Hematopoietic multipotent progenitor cell treated with erythropoietin and hydrocortisone succinate and interleukin-3 and kit ligand, for 15 days (in vitro differentiated cells): ENCODE measurements at regions not wholly inside any gene's neighbourhood (a gene's known extent, or its start where the extent isn't known, plus 50 kb on each side); places are given as distances from the start of the nearest gene placed in this dataset.

Experiments used
- DNase-seq: peaks from one replicate; pipeline ENCODE4 v3.0.0-alpha.2; 2015; ENCODE audit warnings: low spot score

DNA sequence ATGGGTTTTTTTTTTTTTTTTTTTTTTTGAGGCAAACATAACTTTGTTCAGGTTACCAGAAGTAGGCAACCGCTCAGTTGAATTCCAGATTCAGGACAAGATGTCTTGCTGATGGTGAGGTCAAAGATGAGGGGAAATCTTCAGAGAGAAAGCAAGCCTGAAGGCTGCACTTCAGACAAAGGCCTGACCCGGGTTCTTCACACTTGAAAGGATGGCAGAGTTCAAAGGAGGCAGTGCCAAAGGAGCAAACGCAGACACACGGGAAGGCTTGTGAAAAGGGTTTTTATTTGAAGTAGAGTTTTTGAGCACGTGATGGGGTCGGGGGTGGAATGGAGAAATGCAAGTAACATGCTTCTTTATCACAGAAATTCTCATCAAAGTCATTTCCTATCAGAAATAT is 960.2 kb upstream of the EEF2KMT start:
- no peak for DNase-seq

DNA sequence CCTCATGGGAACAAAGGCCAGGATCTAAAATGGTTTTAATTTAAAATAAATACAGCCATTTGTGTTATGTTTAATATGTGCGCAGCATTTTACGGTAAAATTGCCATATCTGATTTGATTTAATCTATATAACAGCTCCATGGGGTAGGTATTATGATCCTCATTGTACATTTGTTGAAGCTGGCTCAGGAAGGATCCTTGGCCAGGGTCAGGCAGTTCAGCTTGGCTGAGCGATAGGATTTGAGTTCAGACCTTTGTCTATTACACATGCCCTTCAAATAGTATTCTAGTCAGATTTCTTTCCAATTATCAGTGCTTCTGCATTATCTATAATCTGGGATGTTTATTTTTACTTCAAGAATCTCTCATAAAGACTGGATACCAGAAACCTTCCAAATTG is 950.4 kb upstream of the EEF2KMT start:
- DNase-seq = no peak

DNA sequence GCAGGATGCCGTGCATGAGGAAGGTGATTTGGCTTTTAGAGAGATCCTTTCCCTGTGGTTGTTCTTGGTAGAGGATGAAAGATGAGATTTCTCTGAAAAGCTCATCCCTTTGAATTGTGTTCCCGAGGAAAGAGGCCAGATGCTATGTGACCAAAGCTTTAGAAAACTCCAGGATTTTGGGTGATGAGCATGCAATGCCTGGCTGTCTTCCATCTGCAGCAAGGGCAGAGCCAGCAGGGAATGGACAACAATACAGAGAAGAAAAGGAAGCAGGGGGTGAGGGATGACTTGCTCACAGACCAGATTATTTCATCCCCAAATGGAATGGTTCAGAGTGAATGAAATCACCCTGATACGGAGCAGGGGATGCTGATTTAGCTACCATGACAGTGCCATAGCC is 949.7 kb upstream of the EEF2KMT start:
- DNase-seq = no peak

DNA sequence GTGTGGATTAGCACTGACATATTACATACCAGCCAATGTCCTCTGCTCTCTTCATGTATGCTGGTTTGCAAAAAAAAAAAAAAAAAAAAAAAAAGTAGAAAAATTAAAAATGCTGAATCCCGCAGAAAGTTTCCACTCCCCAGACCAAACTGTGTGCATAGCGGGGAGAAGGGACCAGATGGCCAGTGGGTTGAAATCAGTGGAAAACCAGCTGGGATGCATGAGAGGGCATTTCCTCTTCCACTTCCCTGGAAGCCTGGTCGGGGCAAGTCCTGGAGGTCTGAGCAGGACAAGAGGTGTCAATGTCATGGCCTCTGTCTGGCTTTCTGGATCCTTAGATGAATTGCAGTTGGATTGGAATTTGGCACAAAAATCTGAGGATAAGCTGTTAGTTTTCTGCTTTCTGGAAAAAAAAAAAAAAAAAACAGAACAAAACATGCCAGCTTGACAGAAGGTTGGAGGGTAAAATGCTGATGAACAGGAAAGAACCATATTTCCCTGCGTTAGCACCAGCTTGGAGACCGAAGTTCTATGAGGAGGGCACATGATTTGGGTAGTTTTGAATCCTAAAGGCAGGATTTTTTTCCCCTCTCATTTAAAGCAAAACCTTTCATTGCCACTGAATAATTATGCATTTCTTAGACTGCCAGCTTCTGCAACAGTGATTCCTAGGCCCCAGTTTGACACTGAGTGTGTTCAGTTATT is 941.5 kb upstream of the EEF2KMT start:
- no peak for DNase-seq

DNA sequence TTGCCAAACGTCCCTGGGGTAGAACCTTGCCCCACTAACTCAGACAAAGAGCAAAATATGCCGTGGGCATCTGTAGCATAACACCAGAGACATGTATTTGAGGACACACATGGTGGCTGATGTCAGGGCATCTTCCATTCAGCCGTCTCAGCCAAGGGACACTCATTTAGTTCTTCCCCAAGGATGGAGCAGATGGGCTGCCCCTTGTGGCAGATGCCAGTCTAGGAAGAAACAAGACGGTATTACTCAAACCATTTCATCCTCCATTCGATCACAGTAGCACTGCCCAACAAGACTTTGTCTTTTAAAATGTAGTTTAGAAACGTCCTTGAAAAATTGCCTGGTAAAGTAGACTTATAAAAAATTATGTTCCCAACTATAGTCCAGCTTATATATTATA is 937.6 kb upstream of the EEF2KMT start:
- DNase-seq = no peak

DNA sequence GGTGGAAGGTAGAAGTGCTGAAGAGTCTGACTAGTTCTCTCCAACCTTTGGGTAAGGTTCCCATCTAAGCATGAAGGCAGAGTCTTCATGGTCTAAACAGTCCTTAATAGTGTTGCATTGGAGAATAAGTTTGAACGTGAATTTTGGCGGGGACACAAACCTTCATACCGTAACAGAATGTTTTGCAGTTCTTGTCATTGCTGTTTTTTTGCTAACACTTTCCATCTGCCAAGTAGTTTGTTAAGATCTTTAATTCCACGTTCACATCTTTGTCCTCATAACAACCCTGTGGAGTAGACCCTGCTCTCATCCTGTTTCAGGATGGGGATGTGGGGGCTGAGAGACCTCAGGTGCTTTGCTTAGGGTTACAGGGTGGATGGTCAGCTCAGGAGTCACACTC is 936.9 kb upstream of the EEF2KMT start:
- DNase-seq = no peak

DNA sequence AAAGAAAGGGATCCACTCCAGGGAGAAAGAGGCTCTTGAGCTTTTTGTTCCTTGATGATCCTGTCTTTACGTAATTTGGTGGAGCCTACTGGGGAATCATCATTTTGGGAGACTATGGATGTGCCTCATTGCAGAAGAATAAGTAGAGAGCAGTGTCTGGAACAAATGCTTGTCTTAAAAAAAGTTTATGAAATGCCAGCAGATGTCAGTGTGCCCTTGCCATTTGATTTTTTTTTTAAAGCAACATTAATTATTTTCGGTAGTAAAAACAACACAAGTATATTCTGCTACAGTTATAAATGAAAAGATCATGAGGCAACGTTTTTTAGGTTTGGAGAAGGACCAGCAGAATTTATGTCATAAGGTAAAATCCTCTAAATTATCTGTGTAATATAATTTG is 934.8 kb upstream of the EEF2KMT start:
- no peak for DNase-seq

DNA sequence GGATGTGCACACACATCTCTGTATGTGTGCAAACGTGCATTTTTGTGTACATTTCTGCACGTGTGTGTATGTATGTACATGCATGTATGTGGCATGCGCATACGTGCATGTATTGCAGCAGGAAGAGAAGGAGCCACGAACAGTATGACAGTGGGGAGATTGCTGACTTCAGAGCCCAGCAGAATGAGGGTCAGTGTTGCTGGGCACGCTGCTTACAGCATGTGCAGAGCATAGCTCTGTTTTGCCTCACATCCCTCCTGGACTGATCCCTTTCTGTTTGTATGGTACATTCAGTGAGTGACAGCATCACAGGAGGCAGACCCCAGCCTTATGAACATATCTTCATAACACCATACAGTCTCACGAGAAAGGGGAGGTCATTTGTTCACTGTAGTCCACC is 934.0 kb upstream of the EEF2KMT start:
- no peak for DNase-seq

DNA sequence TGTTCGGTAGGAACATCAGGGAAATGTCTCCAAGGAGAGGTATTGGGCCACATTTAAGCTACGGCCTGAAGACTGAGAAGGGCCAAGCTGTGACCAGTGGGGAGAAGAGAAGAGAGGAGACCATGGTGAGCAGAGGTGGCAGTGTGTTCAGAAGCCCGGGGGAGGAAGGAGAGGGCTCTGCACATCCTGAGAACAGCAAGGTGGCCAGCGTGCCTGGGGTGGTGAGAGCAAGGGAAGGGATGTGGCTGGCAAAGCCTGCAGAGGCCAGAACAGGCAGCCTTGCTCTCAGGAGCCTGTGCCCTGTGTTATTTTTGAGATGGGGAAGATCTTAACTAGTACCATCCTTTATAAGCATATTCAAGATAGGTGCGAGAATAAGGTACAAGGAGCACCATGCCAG is 933.5 kb upstream of the EEF2KMT start:
- no peak for DNase-seq

DNA sequence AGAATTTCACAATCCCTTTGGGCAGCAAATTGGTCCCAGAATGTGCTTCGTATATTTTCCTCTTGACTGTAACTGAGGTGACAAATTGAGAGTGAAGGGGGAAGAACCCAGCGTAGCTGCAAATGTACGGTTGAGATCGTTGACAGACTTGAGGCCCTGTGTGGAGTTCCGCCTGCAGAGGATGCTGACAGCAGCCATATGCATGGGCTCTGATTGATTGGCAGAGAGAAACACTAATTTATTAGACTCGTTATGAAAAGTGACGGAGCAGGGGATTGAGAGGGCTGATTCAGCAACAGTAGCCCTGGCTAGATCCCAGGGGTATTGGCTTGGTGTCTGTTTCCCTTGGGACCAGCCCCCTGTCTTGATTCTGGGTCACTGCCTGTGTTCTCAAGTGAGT is 930.1 kb upstream of the EEF2KMT start:
- DNase-seq = no peak

DNA sequence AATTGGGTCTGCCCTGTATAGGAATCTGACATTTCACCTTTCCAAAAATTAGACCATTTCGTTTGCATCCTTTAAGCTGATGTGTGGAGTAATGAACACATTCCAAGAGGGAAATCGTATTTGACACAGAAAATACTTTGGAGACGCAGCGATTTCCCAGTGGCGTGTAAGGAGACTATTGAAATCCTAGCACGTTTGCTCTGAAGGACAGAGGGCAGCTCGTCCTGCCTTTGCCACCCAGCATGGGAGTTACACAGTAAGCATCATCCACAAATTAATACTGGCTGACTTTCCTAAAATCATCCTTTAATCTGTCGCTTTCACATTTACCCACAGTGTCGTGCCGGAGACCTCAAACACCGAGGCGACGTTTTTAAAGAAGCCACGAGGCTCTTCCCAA is 925.9 kb upstream of the EEF2KMT start:
- no peak for DNase-seq

DNA sequence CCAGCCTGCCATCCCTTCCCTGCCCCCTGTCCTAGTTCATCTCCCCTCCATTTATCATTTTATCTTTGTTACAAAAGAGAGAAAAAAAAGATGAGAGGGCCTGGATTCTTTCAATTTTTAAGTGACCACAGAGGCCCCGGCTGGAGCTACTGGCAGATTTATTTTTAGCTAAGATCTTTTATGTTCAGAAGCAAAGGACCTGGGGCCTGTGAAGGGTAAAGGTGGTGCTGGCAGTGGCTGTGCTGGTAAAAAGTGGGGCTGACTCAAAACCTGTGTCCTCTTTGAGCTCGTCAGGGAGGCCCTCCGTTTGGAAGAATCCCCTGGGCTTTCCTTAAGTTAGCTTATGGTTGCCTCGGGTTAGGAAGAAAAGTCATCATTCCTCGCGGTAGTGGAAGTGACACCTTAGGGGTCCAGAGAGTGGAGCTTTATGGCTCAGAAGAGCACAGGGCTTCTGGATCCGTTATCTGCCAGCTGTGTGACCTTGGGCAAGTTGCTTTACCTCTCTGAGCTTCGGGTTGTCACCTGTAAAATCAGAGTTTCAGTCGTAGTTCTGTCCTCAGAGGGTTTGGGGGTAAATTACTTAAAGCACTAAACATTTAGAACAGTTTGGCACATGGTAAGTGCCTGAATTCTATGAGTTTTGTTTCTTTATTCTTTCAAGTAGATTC is 923.8 kb upstream of the EEF2KMT start:
- no peak for DNase-seq

DNA sequence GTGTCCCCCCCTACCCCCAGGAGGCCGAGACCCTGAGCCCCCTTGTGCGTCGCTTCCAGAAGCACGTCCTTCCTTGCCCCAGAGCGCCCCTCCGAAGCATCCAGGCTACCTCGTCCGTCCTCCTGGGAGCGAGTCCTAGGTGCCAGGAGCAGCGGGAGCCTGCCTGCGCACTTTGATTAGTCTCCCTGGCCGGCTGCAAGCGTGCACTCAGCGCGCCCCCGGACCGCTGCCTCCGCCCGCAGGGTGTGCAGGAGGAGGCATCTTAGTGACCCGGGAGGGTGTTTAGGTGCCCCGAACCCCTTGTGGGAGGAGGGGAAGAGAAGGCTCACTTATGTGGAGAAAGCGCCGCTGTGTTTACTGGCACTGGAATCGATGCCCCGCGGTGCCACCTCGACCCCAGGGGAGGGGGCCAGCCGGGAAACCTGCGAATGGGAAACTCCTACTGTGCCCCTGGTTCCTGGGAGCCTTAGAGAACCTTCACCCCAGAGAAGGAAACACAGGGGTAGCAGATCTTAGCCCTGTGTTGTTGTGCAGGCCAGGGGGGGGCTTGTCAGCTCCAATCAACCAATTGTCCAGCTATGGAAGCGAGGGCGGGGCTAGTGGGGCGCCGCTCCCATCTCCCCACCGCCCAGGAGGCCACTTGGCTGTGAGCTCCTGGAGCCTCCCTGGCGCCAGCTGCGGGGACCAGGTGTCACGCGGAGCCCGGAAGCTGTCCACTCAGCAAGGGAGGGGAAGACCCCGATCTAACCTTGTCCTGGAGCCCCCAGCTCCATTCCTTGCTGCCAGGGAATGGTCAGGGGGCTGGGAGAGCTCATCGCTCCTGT is 922.8 kb upstream of the EEF2KMT start:
- no peak for DNase-seq

DNA sequence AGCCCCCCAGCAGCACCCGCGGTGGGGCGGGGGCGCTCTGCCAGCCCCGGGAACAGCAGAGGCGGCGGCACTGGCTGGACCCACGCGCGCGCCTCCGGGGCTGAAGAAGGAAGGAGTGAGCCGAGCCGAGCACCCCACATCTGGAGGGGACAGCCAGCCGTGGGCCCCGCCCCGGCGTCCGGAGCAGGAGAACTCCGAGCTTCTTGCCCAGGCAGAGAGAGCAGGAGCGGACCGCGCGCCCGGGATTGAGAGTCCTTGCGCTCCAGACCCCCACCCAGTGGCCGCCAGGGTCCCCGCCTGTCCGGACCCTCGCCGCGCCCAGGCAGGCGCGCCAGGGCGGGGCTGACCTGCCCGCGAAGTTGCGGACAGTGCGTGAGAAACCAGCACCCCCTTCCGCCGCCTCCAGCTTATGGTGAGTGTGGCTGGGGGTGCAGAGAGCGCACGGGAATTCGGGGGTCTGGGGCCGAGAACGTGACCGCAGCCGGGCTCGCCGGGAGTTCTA is 921.9 kb upstream of the EEF2KMT start:
- DNase-seq = no peak

DNA sequence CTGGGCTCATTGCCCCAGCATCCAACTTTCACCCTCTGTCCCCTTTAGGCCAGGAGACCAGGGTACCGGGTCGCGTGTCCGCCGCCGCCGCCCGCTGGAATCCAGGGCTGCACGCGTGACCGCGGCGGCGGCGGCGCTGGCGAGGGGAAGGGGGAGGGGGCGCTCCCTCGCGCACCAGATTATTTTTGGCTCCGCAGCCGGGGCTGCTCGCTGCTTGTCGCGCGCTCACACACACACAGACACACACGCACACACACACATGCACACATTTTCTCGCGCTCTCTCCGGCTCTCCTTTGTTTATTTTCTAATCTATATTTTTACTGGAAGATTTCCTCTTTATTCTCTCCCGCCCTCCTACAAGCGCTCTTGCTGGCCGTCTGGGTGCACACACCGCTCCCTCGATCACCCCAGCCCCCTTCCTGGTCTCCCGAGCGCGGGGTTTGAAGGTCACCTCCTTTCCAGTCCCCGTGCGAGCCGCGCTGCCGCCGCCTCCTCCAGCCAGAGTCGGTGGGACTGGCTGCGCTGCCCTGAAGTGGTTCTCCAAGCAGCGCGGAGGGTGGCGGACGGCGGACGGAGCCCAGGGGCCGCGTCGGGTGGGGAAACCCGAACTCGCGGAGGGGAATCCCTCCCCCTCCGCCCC is 921.4 kb upstream of the EEF2KMT start:
- no peak for DNase-seq

DNA sequence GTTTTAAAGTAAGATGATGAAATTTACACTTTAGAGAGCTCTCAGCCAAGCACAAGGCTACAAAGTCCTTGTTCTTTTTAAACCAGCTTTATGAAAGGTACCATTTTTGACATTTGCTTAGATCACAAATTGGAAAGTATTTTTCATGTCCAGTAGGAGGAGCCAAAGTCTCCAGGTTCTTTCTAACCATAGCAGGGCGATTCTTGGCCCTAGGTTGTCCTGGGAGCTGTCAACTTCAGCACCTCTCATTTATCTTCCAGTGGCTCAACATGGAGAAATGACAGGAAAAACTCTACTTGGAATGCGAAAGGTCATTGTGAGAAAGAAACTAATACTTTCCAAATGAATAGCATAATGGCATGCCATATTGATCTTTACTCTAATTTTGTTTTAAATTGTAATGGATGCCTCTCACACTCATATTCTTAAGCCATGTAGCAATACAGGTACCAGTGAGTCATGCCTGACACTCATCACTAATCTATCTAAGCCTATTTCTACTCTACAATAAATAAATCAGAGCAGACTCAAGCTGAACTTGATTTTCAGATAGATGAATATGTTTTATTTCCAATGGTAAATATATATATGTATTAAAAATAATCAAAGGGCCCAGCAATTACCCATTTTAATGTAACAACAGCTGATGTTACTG is 919.1 kb upstream of the EEF2KMT start:
- no peak for DNase-seq

DNA sequence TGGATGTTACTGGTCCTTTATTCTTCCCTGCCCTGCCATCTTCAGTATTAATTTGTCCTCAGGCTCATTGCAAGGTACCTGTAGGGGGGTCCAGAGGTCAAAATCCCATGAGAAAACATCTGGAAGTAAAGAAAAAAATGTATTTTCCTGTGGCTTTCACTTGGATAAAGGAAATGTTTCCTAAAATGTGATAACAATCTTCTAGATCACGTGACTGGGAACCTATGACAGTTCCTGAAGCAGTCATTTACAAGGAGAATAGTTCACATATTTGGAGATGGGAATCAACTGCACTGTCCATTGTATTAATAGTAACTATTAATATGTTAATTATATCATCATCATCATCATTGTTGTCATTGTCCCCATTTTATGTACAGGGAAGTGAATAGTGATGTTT is 915.1 kb upstream of the EEF2KMT start:
- DNase-seq = no peak

DNA sequence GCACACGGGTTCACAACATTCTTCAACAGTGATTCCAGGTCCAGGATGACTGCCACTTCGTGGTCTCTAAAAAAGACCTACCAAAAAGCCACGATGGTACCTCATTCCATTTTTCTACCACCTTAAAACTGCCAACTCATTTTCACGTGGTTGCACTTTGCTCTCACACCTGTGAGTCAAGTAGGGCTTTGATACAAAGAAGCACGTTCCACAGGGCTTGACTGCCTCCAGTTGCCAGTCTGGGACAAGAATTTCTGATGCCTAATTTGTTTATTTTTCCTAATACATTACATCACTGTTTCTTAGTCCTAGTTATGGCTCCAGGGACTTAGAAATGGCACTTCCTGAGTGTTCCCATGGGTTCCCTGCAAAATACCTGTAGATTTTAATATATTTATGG is 911.6 kb upstream of the EEF2KMT start:
- DNase-seq = no peak

DNA sequence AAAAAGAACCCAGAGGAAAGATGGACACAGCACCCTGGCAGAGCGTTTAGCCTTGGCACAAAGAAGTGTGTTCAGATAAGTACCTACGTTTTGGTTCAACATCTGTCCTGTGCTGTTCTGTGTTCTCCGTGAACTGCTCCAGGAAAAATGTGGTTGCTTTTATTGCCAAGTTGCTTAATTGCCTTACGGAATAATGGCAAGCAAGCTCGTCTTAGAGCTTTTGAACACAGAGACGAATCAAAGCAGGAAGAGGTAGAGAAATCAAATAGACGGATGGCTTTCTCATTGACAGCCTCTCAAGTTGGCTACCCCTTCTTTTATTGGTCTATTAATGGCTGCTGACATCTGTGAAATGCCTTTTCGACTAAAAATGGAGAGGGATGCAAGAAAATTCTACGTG is 911.1 kb upstream of the EEF2KMT start:
- DNase-seq = no peak

DNA sequence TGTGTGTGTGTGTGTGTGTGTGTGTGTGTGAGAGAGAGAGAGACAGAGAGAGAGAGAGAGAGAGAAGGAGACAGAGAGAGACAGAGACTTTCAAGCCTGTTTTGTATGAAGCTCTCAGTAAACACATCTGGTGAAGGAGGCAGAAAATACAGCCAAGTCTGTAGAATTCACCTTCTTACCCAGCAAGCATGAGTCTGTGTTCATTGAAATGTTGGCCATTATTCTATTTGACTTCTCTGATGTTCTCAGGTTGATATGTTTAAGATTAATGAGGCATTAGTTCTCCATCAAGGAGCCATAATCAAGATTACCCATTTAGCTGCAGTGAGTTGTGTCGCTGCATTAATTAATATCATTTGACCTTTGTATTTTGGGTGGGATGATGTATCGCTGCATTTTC is 895.8 kb upstream of the EEF2KMT start:
- no peak for DNase-seq

DNA sequence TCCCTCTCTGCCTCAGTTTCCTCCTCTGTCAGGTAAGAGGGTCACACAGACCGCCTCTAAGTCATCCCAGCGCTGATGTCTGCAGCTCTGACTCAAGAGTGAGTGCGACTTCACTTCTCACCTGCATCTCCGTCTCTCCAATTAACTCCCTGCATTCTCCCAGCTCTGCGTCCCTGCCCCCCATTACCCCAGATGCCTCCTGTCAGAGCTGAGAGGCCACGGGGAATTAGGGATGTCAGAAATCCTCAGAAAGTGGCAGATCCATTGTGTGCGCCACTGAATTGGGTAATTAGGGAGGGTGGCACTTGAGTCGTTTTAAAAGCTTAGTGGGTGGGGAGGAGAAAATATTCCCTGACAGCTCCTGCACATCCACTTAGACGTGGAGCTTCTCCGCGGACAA is 885.4 kb upstream of the EEF2KMT start:
- no peak for DNase-seq

DNA sequence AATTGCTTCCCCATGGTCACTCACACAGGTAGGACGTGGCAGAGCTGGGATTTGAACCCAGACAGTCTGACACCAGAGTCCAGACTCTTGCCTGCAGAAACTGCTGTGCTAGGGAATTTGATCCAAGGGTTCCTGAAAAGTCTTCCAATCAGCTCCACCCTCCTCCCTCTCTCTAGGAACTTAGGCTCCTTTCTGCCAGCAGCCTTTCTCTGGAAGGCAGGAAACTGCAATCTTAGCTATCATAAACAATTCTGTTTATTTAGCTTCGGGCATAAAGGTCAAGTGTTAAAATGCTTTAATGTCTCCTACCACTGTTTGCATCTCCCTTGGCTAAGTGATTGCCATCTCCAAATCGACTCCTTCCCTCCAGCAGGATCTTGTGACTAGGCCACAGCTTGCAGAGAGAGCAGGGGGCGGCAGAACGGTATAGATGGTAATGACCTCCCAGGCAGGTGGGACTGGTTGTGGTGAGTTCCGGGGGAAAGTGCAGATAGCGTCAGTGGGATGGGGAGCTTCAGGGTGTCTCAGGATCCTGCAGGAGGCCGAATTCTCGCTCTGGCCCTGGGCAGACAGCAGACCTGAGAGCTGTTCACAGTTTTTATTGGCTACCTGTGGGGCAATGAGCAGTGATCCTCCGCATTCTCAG is 882.4 kb upstream of the EEF2KMT start:
- DNase-seq = no peak
